H9 (cell line): ENCODE measurements at regions not wholly inside any gene's neighbourhood (a gene's known extent, or its start where the extent isn't known, plus 50 kb on each side); places are given as distances from the start of the nearest gene placed in this dataset.

ENCODE experiments used
- DNase-seq: peaks from one replicate; pipeline ENCODE4 v3.0.0-alpha.2; 2017
- H2AFZ ChIP-seq: one replicate; pipeline ENCODE4 v1.6.1; 2013; ENCODE audit warnings: mild to moderate bottlenecking, low read length, control low read depth, moderate library complexity
- H2AK5ac ChIP-seq: 2 replicates; pipeline ENCODE4 v1.6.1; 2013; ENCODE audit warnings: low read length, control low read depth, mixed read lengths; ENCODE audit not compliant: insufficient read length
- H2BK120ac ChIP-seq: one replicate; pipeline ENCODE4 v1.6.1; 2013; ENCODE audit warnings: low read depth, mild to moderate bottlenecking, low read length, control low read depth, inconsistent platforms; ENCODE audit not compliant: poor library complexity, severe bottlenecking
- H2BK12ac ChIP-seq: 2 replicates; pipeline ENCODE4 v1.6.1; 2013; ENCODE audit warnings: low read length, control low read depth, mixed read lengths, low read depth; ENCODE audit not compliant: insufficient read length
- H2BK15ac ChIP-seq: 2 replicates; pipeline ENCODE4 v1.6.1; 2013; ENCODE audit warnings: low read depth, low read length, control low read depth
- H2BK20ac ChIP-seq: one replicate; pipeline ENCODE4 v1.6.1; 2013; ENCODE audit warnings: low read depth, mild to moderate bottlenecking, low read length, control low read depth, inconsistent platforms; ENCODE audit not compliant: poor library complexity, severe bottlenecking
- H2BK5ac ChIP-seq: 2 replicates; pipeline ENCODE4 v1.6.1; 2013; ENCODE audit warnings: low read length, control low read depth, mixed read lengths; ENCODE audit not compliant: insufficient read length
- H3K14ac ChIP-seq: 2 replicates; pipeline ENCODE4 v1.6.1; 2013; ENCODE audit warnings: low read length, control low read depth; ENCODE audit not compliant: insufficient read depth
- H3K18ac ChIP-seq: 2 replicates; pipeline ENCODE4 v1.6.1; 2013; ENCODE audit warnings: low read depth, mild to moderate bottlenecking, mixed read lengths, low read length, control low read depth; ENCODE audit not compliant: insufficient read length
- H3K23ac ChIP-seq: 2 replicates; pipeline ENCODE4 v1.6.1; 2013; ENCODE audit warnings: low read length, control low read depth, mixed read lengths, low read depth; ENCODE audit not compliant: insufficient read length
- H3K23me2 ChIP-seq: 2 replicates; pipeline ENCODE4 v1.6.1; 2013; ENCODE audit warnings: low read depth, mild to moderate bottlenecking, mixed read lengths, low read length, control low read depth; ENCODE audit not compliant: insufficient read length, poor library complexity, severe bottlenecking
- H3K27ac ChIP-seq: 2 replicates; pipeline ENCODE4 v1.5.1; 2013; ENCODE audit warnings: low read length, control low read depth, mixed read lengths, low read depth; ENCODE audit not compliant: insufficient read length
- H3K27me3 ChIP-seq: 2 replicates; pipeline ENCODE4 v1.6.1; 2013; ENCODE audit warnings: low read length, control low read depth, inconsistent platforms; ENCODE audit not compliant: insufficient read depth
- H3K4ac ChIP-seq: 2 replicates; pipeline ENCODE4 v1.6.1; 2013; ENCODE audit warnings: low read depth, mild to moderate bottlenecking, control low read depth, inconsistent platforms, low read length, moderate library complexity
- H3K4me1 ChIP-seq: 2 replicates; pipeline ENCODE4 v1.6.1; 2013; ENCODE audit warnings: low read length, control low read depth, inconsistent platforms; ENCODE audit not compliant: insufficient read depth
- H3K4me2 ChIP-seq: 2 replicates; pipeline ENCODE4 v1.6.1; 2013; ENCODE audit warnings: low read length, control low read depth, mixed read lengths; ENCODE audit not compliant: insufficient read length, insufficient read depth
- H3K56ac ChIP-seq: 2 replicates; pipeline ENCODE4 v1.6.1; 2013; ENCODE audit warnings: low read depth, mild to moderate bottlenecking, mixed read lengths, low read length, control low read depth; ENCODE audit not compliant: insufficient read length
- H3K79me1 ChIP-seq: 2 replicates; pipeline ENCODE4 v1.6.1; 2013; ENCODE audit warnings: low read depth, mild to moderate bottlenecking, moderate library complexity, low read length, control low read depth, inconsistent platforms; ENCODE audit not compliant: insufficient read depth, poor library complexity, severe bottlenecking
- H3K79me2 ChIP-seq: 2 replicates; pipeline ENCODE4 v1.6.1; 2013; ENCODE audit warnings: low read length, control low read depth, inconsistent platforms; ENCODE audit not compliant: insufficient read depth
- H3K9ac ChIP-seq: 2 replicates; pipeline ENCODE4 v1.6.1; 2013; ENCODE audit warnings: low read length, control low read depth, mixed read lengths; ENCODE audit not compliant: insufficient read length; ENCODE audit errors: extremely low read depth
- H3K9me3 ChIP-seq: one replicate; pipeline ENCODE4 v1.6.1; 2013; ENCODE audit warnings: low read depth, low read length, inconsistent platforms; ENCODE audit not compliant: control insufficient read depth
- H3T11ph ChIP-seq: one replicate; pipeline ENCODE4 v1.6.1; 2013; ENCODE audit warnings: mild to moderate bottlenecking, low read length, control low read depth, inconsistent platforms
- H4K20me1 ChIP-seq: one replicate; pipeline ENCODE4 v1.6.1; 2013; ENCODE audit not compliant: control insufficient read depth, insufficient read length, insufficient read depth
- H4K5ac ChIP-seq: 2 replicates; pipeline ENCODE4 v1.6.1; 2013; ENCODE audit warnings: low read depth, mild to moderate bottlenecking, mixed read lengths, low read length, control low read depth; ENCODE audit not compliant: insufficient read length
- H4K8ac ChIP-seq: replicated peaks from 2 replicates; pipeline ENCODE4 v1.6.1; 2013; ENCODE audit warnings: low read length, control low read depth, mixed read lengths, low read depth; ENCODE audit not compliant: insufficient read length
- H4K91ac ChIP-seq: 2 replicates; pipeline ENCODE4 v1.6.1; 2013; ENCODE audit warnings: low read depth, mild to moderate bottlenecking, moderate library complexity, mixed read lengths, low read length, control low read depth; ENCODE audit not compliant: insufficient read length
- H3K27ac Mint-ChIP-seq, 3 experiments: 2 replicates in 2 of 3; 3 replicates in 1 of 3; pipeline ENCODE4 v1.8.0; 2020 to 2021; ENCODE audit warnings: mixed read lengths in 3 of 3, mild to moderate bottlenecking in 1 of 3, moderate library complexity in 1 of 3
- H3K27me3 Mint-ChIP-seq: 2 replicates; pipeline ENCODE4 v1.8.0; 2021; ENCODE audit warnings: low read depth, mild to moderate bottlenecking, moderate library complexity, mixed read lengths
- H3K36me3 Mint-ChIP-seq, 3 experiments: 2 replicates in 2 of 3; 3 replicates in 1 of 3; pipeline ENCODE4 v1.8.0; 2020 to 2021; ENCODE audit warnings: low read depth in 3 of 3, mixed read lengths in 3 of 3; ENCODE audit not compliant: insufficient read depth in 1 of 3
- H3K4me1 Mint-ChIP-seq, 2 experiments: 2 replicates each; pipeline ENCODE4 v1.8.0; 2020; ENCODE audit warnings: mixed read lengths in 2 of 2
- H3K4me3 Mint-ChIP-seq, 2 experiments: 2 replicates in 1 of 2; 3 replicates in 1 of 2; pipeline ENCODE4 v1.8.0; 2020 to 2021; ENCODE audit warnings: mild to moderate bottlenecking in 2 of 2, mixed read lengths in 2 of 2, moderate library complexity in 1 of 2
- H3K9me3 Mint-ChIP-seq, 2 experiments: 2 replicates in 1 of 2; 3 replicates in 1 of 2; pipeline ENCODE4 v1.8.0; 2020; ENCODE audit warnings: mild to moderate bottlenecking in 2 of 2, mixed read lengths in 2 of 2, moderate library complexity in 1 of 2
- WGBS: extraction: QIAGEN DNeasy Blood & Tissue Kit; methylation state at CpG from one replicate; pipeline ENCODE4 v1.1.7; 2013; ENCODE audit warnings: missing lambda C conversion rate, low lambda C conversion rate, mixed read lengths; ENCODE audit not compliant: insufficient read length; ENCODE audit errors: extremely low coverage; 5-methylcytosine and 5-hydroxymethylcytosine counted together
- TF ChIP-seq, protein P1 (sequence below): fragments of 200-600 bp; sonication (generic); conservative IDR thresholded peaks from 3 replicates; pipeline ENCODE4 v1.8.0; 2021; ENCODE audit warnings: antibody characterized with exemption, mild to moderate bottlenecking

- no peak overlapping the region for H3K18ac ChIP-seq
- H3K23ac ChIP-seq, result no peak overlapping the region
- no peaks in the 10 kb centered on the region for H3K4me1 ChIP-seq
- no peak overlapping the region for H3K9ac ChIP-seq
- WGBS, result no CpG with 5 or more reads among the region's 2 CpGs
- no peak overlapping the region for H2BK12ac ChIP-seq
- no peak overlapping the region for H2BK5ac ChIP-seq
- no peak overlapping the region for H2AK5ac ChIP-seq
- TF ChIP-seq, protein P1, sequence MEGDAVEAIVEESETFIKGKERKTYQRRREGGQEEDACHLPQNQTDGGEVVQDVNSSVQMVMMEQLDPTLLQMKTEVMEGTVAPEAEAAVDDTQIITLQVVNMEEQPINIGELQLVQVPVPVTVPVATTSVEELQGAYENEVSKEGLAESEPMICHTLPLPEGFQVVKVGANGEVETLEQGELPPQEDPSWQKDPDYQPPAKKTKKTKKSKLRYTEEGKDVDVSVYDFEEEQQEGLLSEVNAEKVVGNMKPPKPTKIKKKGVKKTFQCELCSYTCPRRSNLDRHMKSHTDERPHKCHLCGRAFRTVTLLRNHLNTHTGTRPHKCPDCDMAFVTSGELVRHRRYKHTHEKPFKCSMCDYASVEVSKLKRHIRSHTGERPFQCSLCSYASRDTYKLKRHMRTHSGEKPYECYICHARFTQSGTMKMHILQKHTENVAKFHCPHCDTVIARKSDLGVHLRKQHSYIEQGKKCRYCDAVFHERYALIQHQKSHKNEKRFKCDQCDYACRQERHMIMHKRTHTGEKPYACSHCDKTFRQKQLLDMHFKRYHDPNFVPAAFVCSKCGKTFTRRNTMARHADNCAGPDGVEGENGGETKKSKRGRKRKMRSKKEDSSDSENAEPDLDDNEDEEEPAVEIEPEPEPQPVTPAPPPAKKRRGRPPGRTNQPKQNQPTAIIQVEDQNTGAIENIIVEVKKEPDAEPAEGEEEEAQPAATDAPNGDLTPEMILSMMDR, result no peak
- no peak overlapping the region for H3K4me2 ChIP-seq
- H3K79me2 ChIP-seq, result no peaks in the 10 kb centered on the region
- H2BK20ac ChIP-seq, result no peak overlapping the region
- H3K4ac ChIP-seq, result no peak overlapping the region
- H3K27ac ChIP-seq, result no peak overlapping the region
- no peak overlapping the region for H3K14ac ChIP-seq
- no peaks in the 10 kb centered on the region for H3K9me3 ChIP-seq
- no peaks in the 10 kb centered on the region for H3K79me1 ChIP-seq
- no peak overlapping the region for H4K5ac ChIP-seq
- H3K36me3 Mint-ChIP-seq, result no peaks in the 10 kb centered on the region
- no peaks in the 10 kb centered on the region for H3K23me2 ChIP-seq
- H2BK120ac ChIP-seq, result no peak overlapping the region
- DNase-seq, result no peak
- H2AFZ ChIP-seq, result no peak overlapping the region
- H4K91ac ChIP-seq, result no peak overlapping the region
- H4K8ac ChIP-seq, result no peak overlapping the region
- H3T11ph ChIP-seq, result no peak overlapping the region
- H2BK15ac ChIP-seq, result no peak overlapping the region
- no peak overlapping the region for H3K27ac Mint-ChIP-seq
- no peak overlapping the region for H3K4me3 Mint-ChIP-seq
- peaks cover 5 to 7% of the 10 kb centered on the region in 2 experiments for H3K4me1 Mint-ChIP-seq
- H3K56ac ChIP-seq, result no peak overlapping the region
- no peaks in the 10 kb centered on the region for H3K9me3 Mint-ChIP-seq
- H4K20me1 ChIP-seq, result no peaks in the 10 kb centered on the region
- no peaks in the 10 kb centered on the region for H3K27me3 ChIP-seq
- H3K27me3 Mint-ChIP-seq, result no peaks in the 10 kb centered on the region
Observed at GRCh38 chr5:96114736-96115135, 153.1 kb upstream of the ELL2 start.
